ENCODE measurements at regions not wholly inside any gene's neighbourhood (a gene's known extent, or its start where the extent isn't known, plus 50 kb on each side); places are given as distances from the start of the nearest gene placed in this dataset.

- TF ChIP-seq CTCF (IDR thresholded peaks at IDR 0.05) (no peak), POLR2A (IDR thresholded peaks at IDR 0.05) (no peak)
Observed at GRCh38 chr4:33218238-33218637, 2498.1 kb downstream of the PCDH7 start.

Data from adrenal gland (tissue), 5 donors.